Breast epithelium (tissue), 4 donors: ENCODE measurements at regions not wholly inside any gene's neighbourhood (a gene's known extent, or its start where the extent isn't known, plus 50 kb on each side); places are given as distances from the start of the nearest gene placed in this dataset.
A peak's percentile ranks its signal among the peaks of the same experiment; 100 is the strongest.

Experiments
- DNase-seq, 2 donors: peaks; one replicate each; pipeline ENCODE4 v3.0.0-alpha.2; 2019; ENCODE audit warnings: low spot score in 2 of 2
- H3K27ac ChIP-seq, 2 donors: fragments of 200-600 bp; sonication (generic) in 1 of 2; one replicate each; pipeline ENCODE4 v1.5.1; 2016 to 2019; ENCODE audit warnings: mild to moderate bottlenecking in 1 of 2
- H3K27me3 ChIP-seq, 2 donors: fragments of 200-600 bp; sonication (generic) in 1 of 2; one replicate each; pipeline versions ENCODE4 v1.5.1 to v1.6.0; 2017 to 2019; ENCODE audit warnings: control low read depth in 1 of 2, mild to moderate bottlenecking in 1 of 2
- H3K36me3 ChIP-seq: fragments of 200-600 bp; one replicate; pipeline ENCODE4 v1.5.1; 2019
- H3K4me1 ChIP-seq, 2 donors: fragments of 200-600 bp; sonication (generic); one replicate each; pipeline ENCODE4 v1.5.1; 2016 to 2019; ENCODE audit warnings: control low read depth in 1 of 2
- H3K4me3 ChIP-seq, 3 donors: fragments of 200-600 bp; sonication (generic); 1 replicate in 2 of 3; 2 replicates in 1 of 3; pipeline ENCODE4 v1.5.1; 2016 to 2019; ENCODE audit warnings: mild to moderate bottlenecking in 3 of 3, moderate library complexity in 2 of 3
- H3K9me3 ChIP-seq, 2 donors: fragments of 200-600 bp; sonication (generic) in 1 of 2; one replicate each; pipeline ENCODE4 v1.5.1; 2016 to 2019; ENCODE audit warnings: control low read depth in 1 of 2
- POLR2A ChIP-seq: fragments of 450-650 bp; IDR thresholded peaks from one replicate; pipeline ENCODE4 v1.6.1; 2016; ENCODE audit warnings: antibody characterized with exemption, mild to moderate bottlenecking, moderate library complexity
- POLR2AphosphoS5 ChIP-seq, 3 donors: sonication (generic); formaldehyde crosslinking; IDR thresholded peaks; one replicate each; pipeline ENCODE4 v1.6.1; 2017; ENCODE audit warnings: antibody characterized with exemption in 3 of 3
- intact Hi-C: fragments of 100-400 bp; cut with DNase I; formaldehyde crosslinking; loops from one replicate; pipeline ENCODE4 v1.15.1; 2023; ENCODE audit warnings: low total_unique reads
- TF ChIP-seq, protein P1 (sequence below), 3 donors: fragments of 450-650 bp; IDR thresholded peaks; one replicate each; pipeline ENCODE4 v1.5.1; 2016 to 2017; ENCODE audit warnings: antibody characterized with exemption in 3 of 3, mild to moderate bottlenecking in 3 of 3, moderate library complexity in 3 of 3

GRCh38 chr3:56990641-56991015 lies 69.8 kb upstream of the SPATA12 start:
- intact Hi-C loops: no loop called here

DNA sequence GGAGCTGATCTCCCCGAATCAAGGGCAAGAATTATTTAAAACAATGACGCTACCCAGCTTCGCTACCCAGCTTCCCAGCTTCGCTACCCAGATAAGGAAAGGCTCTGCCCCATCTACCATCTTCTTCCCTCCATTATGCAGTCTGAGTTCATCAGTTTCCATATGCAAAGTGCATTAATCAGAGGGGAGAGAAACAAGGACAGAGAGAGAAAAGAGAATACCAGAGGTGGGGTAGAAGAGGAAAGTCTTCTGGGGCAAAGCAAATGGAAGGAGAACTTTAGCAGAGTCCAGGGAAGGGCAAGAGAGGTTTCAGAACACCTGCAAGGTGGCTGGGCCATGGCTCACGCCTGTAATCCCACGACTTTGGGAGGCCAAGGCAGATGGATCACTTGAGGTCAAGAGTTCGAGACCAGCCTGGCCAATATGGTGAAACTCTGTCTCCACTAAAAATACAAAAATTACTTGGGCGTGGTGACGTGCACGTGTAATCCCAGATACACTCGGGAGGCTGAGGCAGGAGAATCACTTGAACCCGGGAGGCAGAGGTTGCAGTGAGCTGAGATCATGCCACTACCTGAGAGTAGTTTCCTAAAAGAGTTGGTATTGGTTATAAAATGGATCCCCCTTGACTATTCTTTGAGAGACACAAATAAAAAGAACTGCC lies 70.4 kb upstream of the SPATA12 start:
- H3K4me3 ChIP-seq: no peak overlapping the region
- no peaks in the 10 kb centered on the region for H3K27me3 ChIP-seq
- intact Hi-C loops: loop anchor here (10.0 kb wide), 1 partner anchor 285 kb away; no protein-coding TSS in a partner anchor
- no peaks in the 10 kb centered on the region for H3K4me1 ChIP-seq
- no peak overlapping the region for H3K27ac ChIP-seq
- DNase-seq: no peak
- TF ChIP-seq POLR2A (no peak), POLR2AphosphoS5 (IDR thresholded peaks at IDR 0.05) (no peak)
- TF ChIP-seq, protein P1, sequence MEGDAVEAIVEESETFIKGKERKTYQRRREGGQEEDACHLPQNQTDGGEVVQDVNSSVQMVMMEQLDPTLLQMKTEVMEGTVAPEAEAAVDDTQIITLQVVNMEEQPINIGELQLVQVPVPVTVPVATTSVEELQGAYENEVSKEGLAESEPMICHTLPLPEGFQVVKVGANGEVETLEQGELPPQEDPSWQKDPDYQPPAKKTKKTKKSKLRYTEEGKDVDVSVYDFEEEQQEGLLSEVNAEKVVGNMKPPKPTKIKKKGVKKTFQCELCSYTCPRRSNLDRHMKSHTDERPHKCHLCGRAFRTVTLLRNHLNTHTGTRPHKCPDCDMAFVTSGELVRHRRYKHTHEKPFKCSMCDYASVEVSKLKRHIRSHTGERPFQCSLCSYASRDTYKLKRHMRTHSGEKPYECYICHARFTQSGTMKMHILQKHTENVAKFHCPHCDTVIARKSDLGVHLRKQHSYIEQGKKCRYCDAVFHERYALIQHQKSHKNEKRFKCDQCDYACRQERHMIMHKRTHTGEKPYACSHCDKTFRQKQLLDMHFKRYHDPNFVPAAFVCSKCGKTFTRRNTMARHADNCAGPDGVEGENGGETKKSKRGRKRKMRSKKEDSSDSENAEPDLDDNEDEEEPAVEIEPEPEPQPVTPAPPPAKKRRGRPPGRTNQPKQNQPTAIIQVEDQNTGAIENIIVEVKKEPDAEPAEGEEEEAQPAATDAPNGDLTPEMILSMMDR (IDR thresholded peaks at IDR 0.05): no peak
- no peaks in the 10 kb centered on the region for H3K9me3 ChIP-seq
- H3K36me3 ChIP-seq: no peaks in the 10 kb centered on the region

More at GRCh38 chr3:56990641-56991015, 69.8 kb upstream of the SPATA12 start:
- H3K9me3 ChIP-seq: no peaks in the 10 kb centered on the region
- no peak for DNase-seq
- H3K4me1 ChIP-seq: no peaks in the 10 kb centered on the region
- no peak overlapping the region for H3K27ac ChIP-seq
- TF ChIP-seq, protein P1 (IDR thresholded peaks at IDR 0.05): no peak
- TF ChIP-seq POLR2AphosphoS5 (IDR thresholded peaks at IDR 0.05) (no peak), POLR2A (no peak)
- no peaks in the 10 kb centered on the region for H3K27me3 ChIP-seq
- H3K36me3 ChIP-seq: no peaks in the 10 kb centered on the region
- no peak overlapping the region for H3K4me3 ChIP-seq

DNA sequence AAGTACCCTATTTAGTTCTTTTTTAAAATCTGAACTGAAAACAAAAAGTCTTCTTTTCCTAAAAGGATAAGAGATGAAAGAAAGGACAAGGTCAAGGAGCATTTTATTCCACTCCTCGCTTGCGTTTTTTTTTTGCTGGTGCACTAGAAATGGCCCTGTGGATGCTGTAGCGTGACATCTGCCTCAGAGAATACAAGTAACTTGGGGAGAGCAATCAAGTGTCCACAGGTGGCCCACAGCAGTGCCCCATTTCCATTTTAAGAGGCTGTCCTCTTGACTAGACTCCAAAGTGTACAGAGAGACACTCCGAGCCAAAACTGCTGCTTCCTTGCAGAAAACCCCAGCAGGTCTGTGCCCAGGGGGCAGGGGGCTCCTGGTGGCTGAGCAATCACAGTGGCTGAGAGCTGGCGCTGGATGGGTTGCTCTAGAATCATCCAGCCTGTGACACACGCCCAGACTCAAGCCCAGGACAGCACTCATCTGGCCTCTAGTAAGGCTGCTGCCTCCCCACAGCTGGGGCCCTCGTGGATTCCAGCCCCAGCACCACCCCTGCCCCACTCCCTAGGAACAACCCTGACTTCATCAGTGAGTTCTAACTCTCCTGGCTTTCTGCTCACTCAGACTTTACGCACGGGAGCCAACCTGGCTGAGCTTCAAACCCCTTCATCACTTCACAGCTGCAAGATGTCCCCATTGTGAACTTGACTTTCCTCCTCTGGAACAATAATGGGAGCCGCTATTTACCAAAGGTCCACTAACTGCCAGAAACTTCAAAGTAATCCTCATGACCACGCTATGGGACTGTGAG lies 71.1 kb upstream of the SPATA12 start:
- H3K36me3 ChIP-seq: no peaks in the 10 kb centered on the region
- H3K27ac ChIP-seq: no peak overlapping the region
- H3K9me3 ChIP-seq: no peaks in the 10 kb centered on the region
- H3K4me3 ChIP-seq: no peak overlapping the region
- H3K4me1 ChIP-seq: no peaks in the 10 kb centered on the region
- intact Hi-C loops: loop anchor here (10.0 kb wide), 1 partner anchor 285 kb away; no protein-coding TSS in a partner anchor
- H3K27me3 ChIP-seq: no peaks in the 10 kb centered on the region
- DNase-seq: no peak
- TF ChIP-seq POLR2AphosphoS5 (IDR thresholded peaks at IDR 0.05): peak in 1 of 3 donors; percentile 26
- TF ChIP-seq, protein P1 (IDR thresholded peaks at IDR 0.05): no peak
- TF ChIP-seq POLR2A: no peak

- TF ChIP-seq POLR2AphosphoS5 (IDR thresholded peaks at IDR 0.05) (peak in 2 of 3 donors; percentile 26 to 47), POLR2A (no peak)
- TF ChIP-seq, protein P1 (IDR thresholded peaks at IDR 0.05): peak; percentile 78 to 83 (median 82)
- Histone ChIP-seq H3K9me3 (no peaks in the 10 kb centered on the region), H3K27ac (no peak overlapping the region), H3K4me3 (no peak overlapping the region), H3K27me3 (no peaks in the 10 kb centered on the region), H3K36me3 (no peaks in the 10 kb centered on the region), H3K4me1 (no peaks in the 10 kb centered on the region)
- peak; percentile 58 to 81 for DNase-seq
- intact Hi-C loops: loop anchor here (10.0 kb wide), 1 partner anchor 284 kb away; no protein-coding TSS in a partner anchor
Observed at GRCh38 chr3:56988458-56989168, 71.9 kb upstream of the SPATA12 start.
